H1 (cell line): ENCODE measurements at regions not wholly inside any gene's neighbourhood (a gene's known extent, or its start where the extent isn't known, plus 50 kb on each side); places are given as distances from the start of the nearest gene placed in this dataset.

ENCODE experiments used
- CTCF ChIA-PET: fragments of 300-600 bp; sonication (Branson Sonifier 250); formaldehyde crosslinking; loops from one replicate; lab custom pipeline; 2021; ENCODE audit not compliant: partially characterized antibody; lab: Charles Lee
- POLR2A ChIA-PET: fragments of 300-600 bp; sonication (Branson Sonifier 250); formaldehyde crosslinking; loops from one replicate; lab custom pipeline; 2021; ENCODE audit warnings: inconsistent platforms; ENCODE audit not compliant: partially characterized antibody; lab: Charles Lee
- DNase-seq, 2 experiments: peaks; one replicate each; pipeline versions ENCODE4 v3.0.0 to v3.0.0-alpha.2; 2010 to 2022; ENCODE audit warnings: low spot score in 2 of 2, low read depth in 1 of 2, mixed read lengths in 1 of 2
- FAIRE-seq: peaks from 2 replicates; lab custom pipeline; 2011; peaks lifted over from hg19 to GRCh38; lab: Jason Lieb, UNC
- H2AFZ ChIP-seq: 2 replicates; pipeline ENCODE4 v1.8.1; 2012; ENCODE audit warnings: low read length, inconsistent platforms
- H2AK5ac ChIP-seq: 2 replicates; pipeline ENCODE4 v1.6.1; 2013; ENCODE audit warnings: low read depth, low read length
- H2BK120ac ChIP-seq: replicated peaks from 2 replicates; pipeline ENCODE3; 2013; ENCODE audit warnings: low read depth, low read length, inconsistent platforms
- H2BK12ac ChIP-seq: 2 replicates; pipeline ENCODE4 v1.6.1; 2013; ENCODE audit warnings: low read depth, low read length
- H2BK15ac ChIP-seq: 2 replicates; pipeline ENCODE4 v1.6.1; 2013; ENCODE audit warnings: low read length
- H2BK20ac ChIP-seq: 2 replicates; pipeline ENCODE4 v1.6.1; 2013; ENCODE audit warnings: low read length
- H2BK5ac ChIP-seq: 2 replicates; pipeline ENCODE4 v1.6.1; 2013; ENCODE audit warnings: low read depth, low read length
- H3K14ac ChIP-seq: 2 replicates; pipeline ENCODE4 v1.6.1; 2013; ENCODE audit warnings: inconsistent platforms; ENCODE audit not compliant: insufficient read length
- H3K18ac ChIP-seq: 2 replicates; pipeline ENCODE4 v1.6.1; 2013; ENCODE audit warnings: low read length; ENCODE audit errors: extremely low read depth
- H3K23ac ChIP-seq: 2 replicates; pipeline ENCODE4 v1.6.1; 2013; ENCODE audit warnings: inconsistent platforms; ENCODE audit not compliant: insufficient read length
- H3K23me2 ChIP-seq: 2 replicates; pipeline ENCODE4 v1.6.1; 2013; ENCODE audit warnings: low read depth, low read length
- H3K27ac ChIP-seq: 2 replicates; pipeline ENCODE4 v1.6.1; 2011; ENCODE audit warnings: low read depth, low read length, inconsistent platforms
- H3K27me3 ChIP-seq, 4 experiments: replicated peaks in 1 of 4; 1 replicate in 1 of 4; 2 replicates in 3 of 4; pipeline versions ENCODE4 v1.6.1 to v1.8.1; 2011 to 2013; ENCODE audit warnings: low read length in 3 of 4, mild to moderate bottlenecking in 3 of 4, inconsistent platforms in 2 of 4, mixed read lengths in 2 of 4, moderate library complexity in 1 of 4; ENCODE audit not compliant: control insufficient read depth in 3 of 4, insufficient read depth in 3 of 4; ENCODE audit errors: extremely low read depth in 1 of 4
- H3K36me3 ChIP-seq, 4 experiments: 2 replicates each; pipeline versions ENCODE4 v1.6.1 to v1.8.1; 2011 to 2013; ENCODE audit warnings: mild to moderate bottlenecking in 4 of 4, low read length in 3 of 4, moderate library complexity in 2 of 4, control low read depth in 1 of 4, inconsistent platforms in 1 of 4; ENCODE audit not compliant: insufficient read depth in 4 of 4, control insufficient read depth in 2 of 4
- H3K4ac ChIP-seq: replicated peaks from 2 replicates; pipeline ENCODE3; 2013; ENCODE audit warnings: low read length, low read depth, mixed read lengths, inconsistent platforms; ENCODE audit not compliant: insufficient read length
- H3K4me1 ChIP-seq, 4 experiments: replicated peaks in 1 of 4; 1 replicate in 1 of 4; 2 replicates in 3 of 4; pipeline versions ENCODE4 v1.6.1 to v1.8.1; 2011 to 2013; ENCODE audit warnings: low read length in 3 of 4, inconsistent platforms in 2 of 4, mixed read lengths in 1 of 4; ENCODE audit not compliant: insufficient read depth in 4 of 4, control insufficient read depth in 3 of 4
- H3K4me2 ChIP-seq, 2 experiments: 2 replicates each; pipeline versions ENCODE4 v1.6.1 to v1.8.1; 2011 to 2013; ENCODE audit warnings: low read depth in 2 of 2, low read length in 2 of 2, control low read depth in 1 of 2, inconsistent platforms in 1 of 2, mild to moderate bottlenecking in 1 of 2; ENCODE audit not compliant: insufficient read depth in 1 of 2
- H3K4me3 ChIP-seq, 4 experiments: fragments of 200-600, 300-600 bp in 1 of 4; sonication (generic), shearing (Covaris generic), sonication (Bioruptor Twin) in 1 of 4; 2 replicates each; pipeline versions ENCODE4 v1.5.1 to v1.8.1; 2011 to 2016; ENCODE audit warnings: low read length in 4 of 4, low read depth in 3 of 4, control low read depth in 2 of 4, inconsistent platforms in 2 of 4, mild to moderate bottlenecking in 2 of 4, mixed read lengths in 1 of 4, moderate library complexity in 1 of 4; ENCODE audit not compliant: insufficient read depth in 2 of 4; ENCODE audit errors: extremely low read depth in 1 of 4
- H3K56ac ChIP-seq: replicated peaks from 2 replicates; pipeline ENCODE3; 2013; ENCODE audit warnings: low read depth, mild to moderate bottlenecking, mixed read lengths, low read length, inconsistent platforms; ENCODE audit not compliant: insufficient read length
- H3K79me1 ChIP-seq: 2 replicates; pipeline ENCODE4 v1.6.1; 2013; ENCODE audit warnings: low read depth, low read length, control low read depth
- H3K79me2 ChIP-seq, 2 experiments: 2 replicates each; pipeline versions ENCODE4 v1.6.1 to v1.8.1; 2012 to 2013; ENCODE audit warnings: low read length in 2 of 2, mild to moderate bottlenecking in 2 of 2, inconsistent platforms in 1 of 2; ENCODE audit not compliant: insufficient read depth in 2 of 2, control insufficient read depth in 1 of 2
- H3K9ac ChIP-seq, 4 experiments: replicated peaks in 1 of 4; 1 replicate in 1 of 4; 2 replicates in 3 of 4; pipeline versions ENCODE4 v1.6.1 to v1.8.1; 2011 to 2013; ENCODE audit warnings: low read depth in 3 of 4, low read length in 3 of 4, control low read depth in 2 of 4, mild to moderate bottlenecking in 2 of 4, moderate library complexity in 2 of 4, inconsistent platforms in 1 of 4; ENCODE audit errors: extremely low read depth in 1 of 4
- H3K9me3 ChIP-seq, 2 experiments: 2 replicates each; pipeline versions ENCODE4 v1.6.1 to v1.8.1; 2012 to 2013; ENCODE audit warnings: mild to moderate bottlenecking in 2 of 2, moderate library complexity in 2 of 2, control low read depth in 1 of 2, inconsistent platforms in 1 of 2, low read depth in 1 of 2, low read length in 1 of 2, mixed read lengths in 1 of 2; ENCODE audit not compliant: insufficient read depth in 2 of 2
- H4K20me1 ChIP-seq, 2 experiments: replicated peaks in 1 of 2; 2 replicates each; pipeline versions ENCODE3 to v1.8.1; 2011 to 2013; ENCODE audit warnings: inconsistent platforms in 2 of 2, low read length in 2 of 2, mild to moderate bottlenecking in 1 of 2; ENCODE audit not compliant: insufficient read depth in 2 of 2, control insufficient read depth in 1 of 2
- H4K5ac ChIP-seq: 2 replicates; pipeline ENCODE4 v1.6.1; 2013; ENCODE audit warnings: low read length, low read depth, mixed read lengths, inconsistent platforms; ENCODE audit not compliant: insufficient read length
- H4K8ac ChIP-seq: 2 replicates; pipeline ENCODE4 v1.8.0; 2013; ENCODE audit warnings: mild to moderate bottlenecking, moderate library complexity, low read length, inconsistent platforms; ENCODE audit not compliant: insufficient read depth; ENCODE audit errors: extremely low read depth
- H4K91ac ChIP-seq: replicated peaks from 2 replicates; pipeline ENCODE3; 2013; ENCODE audit warnings: low read length, mixed read lengths, inconsistent platforms; ENCODE audit not compliant: insufficient read length
- CBX5 ChIP-seq: fragments of 300-800, 300-1000 bp; sonication (generic); IDR thresholded peaks from 2 replicates; pipeline ENCODE4 v1.7.1; 2016; ENCODE audit warnings: antibody characterized with exemption, low read length, low read depth
- EP300 ChIP-seq, 2 experiments: IDR thresholded peaks; 1 replicate in 1 of 2; 2 replicates in 1 of 2; pipeline ENCODE4 v1.6.1; 2011 to 2012; ENCODE audit warnings: low read depth in 2 of 2, low read length in 2 of 2, mild to moderate bottlenecking in 2 of 2, borderline replicate concordance in 1 of 2, inconsistent platforms in 1 of 2, moderate library complexity in 1 of 2
- RFX5 ChIP-seq: IDR thresholded peaks from 2 replicates; pipeline ENCODE4 v1.6.1; 2011; ENCODE audit warnings: low read depth, low read length, improper control_type of control experiment, borderline replicate concordance
- SP4 ChIP-seq: IDR thresholded peaks from 2 replicates; pipeline ENCODE4 v1.6.1; 2012; ENCODE audit warnings: low read length, inconsistent platforms
- YY1 ChIP-seq: IDR thresholded peaks from 2 replicates; pipeline ENCODE4 v1.6.1; 2011; ENCODE audit warnings: low read depth, mild to moderate bottlenecking, low read length
- WGBS, 2 experiments: shearing (Covaris generic) in 1 of 2; methylation state at CpG; one replicate each; pipeline versions ENCODE4 v1.1.6 to v1.1.7; 2013 to 2015; ENCODE audit warnings: low lambda C conversion rate in 2 of 2, mixed read lengths in 2 of 2, inconsistent platforms in 1 of 2, low coverage in 1 of 2, missing lambda C conversion rate in 1 of 2; ENCODE audit not compliant: insufficient replicate concordance in 2 of 2, insufficient coverage in 1 of 2, insufficient read length in 1 of 2; ENCODE audit errors: extremely low coverage in 1 of 2, missing lambda C conversion rate in 1 of 2; 5-methylcytosine and 5-hydroxymethylcytosine counted together
- TF ChIP-seq, protein P1 (sequence below): IDR thresholded peaks from 2 replicates; pipeline ENCODE4 v1.6.1; 2012; ENCODE audit warnings: inconsistent platforms

DNA sequence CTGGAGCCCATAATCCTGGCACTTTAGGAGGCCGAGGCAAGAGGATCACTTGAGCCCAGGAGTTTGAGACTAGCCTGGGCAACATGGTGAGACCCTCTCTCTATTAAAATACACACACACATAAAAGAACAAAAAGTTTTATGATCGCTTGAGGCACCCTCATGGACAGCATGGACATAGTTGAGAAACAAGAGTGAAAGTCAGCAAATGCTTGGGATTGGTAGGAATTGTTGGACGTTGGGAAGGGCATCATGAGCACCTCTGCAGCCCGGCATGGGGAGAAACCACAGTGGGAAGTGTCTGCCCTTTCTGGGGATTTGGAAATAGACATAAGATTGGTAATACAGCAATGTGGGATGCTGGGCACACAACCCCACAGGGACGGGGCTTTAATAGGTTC lies 231.9 kb upstream of the FOXN3 start:
- Histone ChIP-seq H3K4me2 (no peak overlapping the region), H3K14ac (no peak overlapping the region), H3K36me3 (no peaks in the 10 kb centered on the region), H3K27me3 (no peaks in the 10 kb centered on the region), H3K23me2 (no peaks in the 10 kb centered on the region), H4K8ac (no peak overlapping the region), H3K9me3 (no peaks in the 10 kb centered on the region), H2BK120ac (no peak overlapping the region), H3K27ac (no peak overlapping the region), H4K20me1 (no peaks in the 10 kb centered on the region), H3K79me1 (no peaks in the 10 kb centered on the region), H4K5ac (no peak overlapping the region), H3K4me3 (no peak overlapping the region), H3K4me1 (peaks cover 0 to 8% (median 3%) of the 10 kb centered on the region in 4 experiments; a peak in 3 of 7 replicates), H2BK15ac (no peak overlapping the region), H2AFZ (no peak overlapping the region), H2BK20ac (no peak overlapping the region), H3K56ac (no peak overlapping the region), H3K9ac (no peak overlapping the region), H3K23ac (no peak overlapping the region), H3K18ac (no peak overlapping the region), H2BK5ac (no peak overlapping the region), H4K91ac (no peak overlapping the region), H2AK5ac (no peak overlapping the region), H3K4ac (no peak overlapping the region), H2BK12ac (no peak overlapping the region), H3K79me2 (no peaks in the 10 kb centered on the region)
- ChIA-PET POLR2A (no interaction called here), CTCF (no interaction called here)
- DNase-seq: no peak
- no peak for FAIRE-seq
- WGBS, 2 experiments: 88% methylated on average over 5 of the region's 5 CpGs; no CpG with 5 or more reads in 1 of the 2 experiments
- TF ChIP-seq RFX5 (no peak), CBX5 (no peak), YY1 (no peak), SP4 (no peak), EP300 (IDR thresholded peaks at IDR 0.05; ENCODE audit: borderline replicate concordance in 1 of 2, low read depth in 2 of 2, low read length in 2 of 2) (no peak)
- TF ChIP-seq, protein P1, sequence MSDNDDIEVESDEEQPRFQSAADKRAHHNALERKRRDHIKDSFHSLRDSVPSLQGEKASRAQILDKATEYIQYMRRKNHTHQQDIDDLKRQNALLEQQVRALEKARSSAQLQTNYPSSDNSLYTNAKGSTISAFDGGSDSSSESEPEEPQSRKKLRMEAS: no peak
